MM.1S (cell line): ENCODE measurements at regions not wholly inside any gene's neighbourhood (a gene's known extent, or its start where the extent isn't known, plus 50 kb on each side); places are given as distances from the start of the nearest gene placed in this dataset.

Experiments
- EZH2phosphoT487 ChIP-seq: fragments of 300-600 bp; sonication (generic); IDR thresholded peaks from 2 replicates; pipeline ENCODE4 v1.6.1; 2018; ENCODE audit warnings: antibody characterized with exemption, low read length
- TF ChIP-seq, protein P1 (sequence below): fragments of 300-600 bp; sonication (generic); IDR thresholded peaks from 2 replicates; pipeline ENCODE4 v1.5.1; 2016; ENCODE audit warnings: antibody characterized with exemption, low read length, mixed read lengths

GRCh38 chrX:69280933-69281332, 115.7 kb upstream of the PJA1 start:
- TF ChIP-seq, protein P1, sequence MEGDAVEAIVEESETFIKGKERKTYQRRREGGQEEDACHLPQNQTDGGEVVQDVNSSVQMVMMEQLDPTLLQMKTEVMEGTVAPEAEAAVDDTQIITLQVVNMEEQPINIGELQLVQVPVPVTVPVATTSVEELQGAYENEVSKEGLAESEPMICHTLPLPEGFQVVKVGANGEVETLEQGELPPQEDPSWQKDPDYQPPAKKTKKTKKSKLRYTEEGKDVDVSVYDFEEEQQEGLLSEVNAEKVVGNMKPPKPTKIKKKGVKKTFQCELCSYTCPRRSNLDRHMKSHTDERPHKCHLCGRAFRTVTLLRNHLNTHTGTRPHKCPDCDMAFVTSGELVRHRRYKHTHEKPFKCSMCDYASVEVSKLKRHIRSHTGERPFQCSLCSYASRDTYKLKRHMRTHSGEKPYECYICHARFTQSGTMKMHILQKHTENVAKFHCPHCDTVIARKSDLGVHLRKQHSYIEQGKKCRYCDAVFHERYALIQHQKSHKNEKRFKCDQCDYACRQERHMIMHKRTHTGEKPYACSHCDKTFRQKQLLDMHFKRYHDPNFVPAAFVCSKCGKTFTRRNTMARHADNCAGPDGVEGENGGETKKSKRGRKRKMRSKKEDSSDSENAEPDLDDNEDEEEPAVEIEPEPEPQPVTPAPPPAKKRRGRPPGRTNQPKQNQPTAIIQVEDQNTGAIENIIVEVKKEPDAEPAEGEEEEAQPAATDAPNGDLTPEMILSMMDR = no peak
- TF ChIP-seq EZH2phosphoT487 = no peak
